ENCODE measurements at regions not wholly inside any gene's neighbourhood (a gene's known extent, or its start where the extent isn't known, plus 50 kb on each side); places are given as distances from the start of the nearest gene placed in this dataset.

DNA sequence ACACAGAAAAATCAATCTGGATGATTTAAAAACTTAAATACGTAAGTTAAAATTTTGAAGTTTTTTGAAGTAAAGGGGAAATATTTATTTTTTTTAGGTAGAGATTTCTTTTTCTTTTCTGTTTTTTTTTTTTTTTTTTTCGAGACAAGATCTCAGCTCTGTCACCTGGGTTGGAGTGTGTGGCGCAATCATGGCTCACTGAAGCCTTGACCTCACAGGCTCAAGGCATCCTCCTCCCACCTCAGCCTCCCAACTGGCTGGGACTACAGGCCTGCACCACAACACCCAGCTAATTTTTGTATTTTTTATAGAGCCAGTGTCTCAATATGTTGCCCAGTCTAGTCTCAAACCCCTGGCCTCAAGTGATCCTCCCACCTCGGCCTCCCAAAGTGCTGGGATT lies 120.4 kb upstream of the CLDN10 start:
- intact Hi-C loops (cut with DNase I; ENCODE audit: low total_unique reads), result no loop called here
- Histone ChIP-seq H3K4me1 (no peaks in the 10 kb centered on the region), H3K27me3 (no peaks in the 10 kb centered on the region), H3K27ac (no peak overlapping the region), H3K9me3 (no peaks in the 10 kb centered on the region), H3K4me3 (no peak overlapping the region), H3K36me3 (ENCODE audit: low read depth, missing control alignments) (no peaks in the 10 kb centered on the region)
- TF ChIP-seq, protein P1, sequence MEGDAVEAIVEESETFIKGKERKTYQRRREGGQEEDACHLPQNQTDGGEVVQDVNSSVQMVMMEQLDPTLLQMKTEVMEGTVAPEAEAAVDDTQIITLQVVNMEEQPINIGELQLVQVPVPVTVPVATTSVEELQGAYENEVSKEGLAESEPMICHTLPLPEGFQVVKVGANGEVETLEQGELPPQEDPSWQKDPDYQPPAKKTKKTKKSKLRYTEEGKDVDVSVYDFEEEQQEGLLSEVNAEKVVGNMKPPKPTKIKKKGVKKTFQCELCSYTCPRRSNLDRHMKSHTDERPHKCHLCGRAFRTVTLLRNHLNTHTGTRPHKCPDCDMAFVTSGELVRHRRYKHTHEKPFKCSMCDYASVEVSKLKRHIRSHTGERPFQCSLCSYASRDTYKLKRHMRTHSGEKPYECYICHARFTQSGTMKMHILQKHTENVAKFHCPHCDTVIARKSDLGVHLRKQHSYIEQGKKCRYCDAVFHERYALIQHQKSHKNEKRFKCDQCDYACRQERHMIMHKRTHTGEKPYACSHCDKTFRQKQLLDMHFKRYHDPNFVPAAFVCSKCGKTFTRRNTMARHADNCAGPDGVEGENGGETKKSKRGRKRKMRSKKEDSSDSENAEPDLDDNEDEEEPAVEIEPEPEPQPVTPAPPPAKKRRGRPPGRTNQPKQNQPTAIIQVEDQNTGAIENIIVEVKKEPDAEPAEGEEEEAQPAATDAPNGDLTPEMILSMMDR (IDR thresholded peaks at IDR 0.05), result no peak
- no peak for TF ChIP-seq POLR2A (IDR thresholded peaks at IDR 0.05)
- 78 to 85% methylated on average over 4 of the region's 4 CpGs for WGBS, 2 donors
- DNase-seq, result no peak

DNA sequence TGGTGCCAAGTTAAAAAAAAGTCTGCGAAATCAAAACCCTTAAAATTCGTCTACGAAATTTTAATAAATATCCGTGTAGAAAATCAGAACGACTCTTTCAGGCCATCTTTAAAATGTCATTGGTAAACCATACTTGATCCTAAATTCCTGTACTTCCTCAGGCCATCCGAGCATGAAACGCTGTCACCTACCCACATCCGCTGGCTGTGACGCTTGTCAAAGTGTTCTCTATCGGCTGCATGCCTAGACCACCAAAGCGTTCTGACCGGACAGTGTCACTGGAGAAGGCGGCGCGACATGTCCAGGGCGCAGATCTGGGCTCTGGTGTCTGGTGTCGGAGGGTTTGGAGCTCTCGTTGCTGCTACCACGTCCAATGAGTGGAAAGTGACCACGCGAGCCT lies 119.0 kb upstream of the CLDN10 start:
- H3K36me3 ChIP-seq (ENCODE audit: low read depth, missing control alignments), result no peaks in the 10 kb centered on the region
- 59 to 81% methylated on average over 21 of the region's 21 CpGs for WGBS, 2 donors
- no peak overlapping the region for H3K27ac ChIP-seq
- H3K9me3 ChIP-seq, result no peaks in the 10 kb centered on the region
- no peak for DNase-seq
- no peaks in the 10 kb centered on the region for H3K27me3 ChIP-seq
- intact Hi-C loops (cut with DNase I; ENCODE audit: low total_unique reads), result no loop called here
- no peak overlapping the region for H3K4me3 ChIP-seq
- H3K4me1 ChIP-seq, result no peaks in the 10 kb centered on the region
- TF ChIP-seq POLR2A (IDR thresholded peaks at IDR 0.05), result no peak
- TF ChIP-seq, protein P1 (IDR thresholded peaks at IDR 0.05), result no peak

DNA sequence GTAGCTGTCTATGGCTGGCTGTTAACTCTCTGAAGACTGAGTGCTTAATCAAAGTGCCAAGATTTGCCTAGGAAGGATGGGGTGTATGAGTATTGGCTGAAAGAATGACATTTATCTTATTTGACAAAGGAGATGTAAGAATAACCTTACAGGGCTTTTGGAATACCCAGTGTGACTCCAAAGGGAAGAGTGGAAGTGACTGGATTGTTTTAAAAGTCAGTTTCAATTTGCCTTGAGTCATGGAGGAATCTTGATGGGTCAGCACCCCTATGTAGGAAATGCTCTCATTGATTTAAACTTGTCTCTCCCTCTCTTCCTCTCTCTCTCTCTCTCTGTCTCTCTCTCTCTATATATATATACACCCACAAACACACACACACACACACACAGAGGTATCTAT lies 118.4 kb upstream of the CLDN10 start:
- Histone ChIP-seq H3K4me3 (no peak overlapping the region), H3K36me3 (ENCODE audit: low read depth, missing control alignments) (no peaks in the 10 kb centered on the region), H3K9me3 (no peaks in the 10 kb centered on the region), H3K4me1 (no peaks in the 10 kb centered on the region), H3K27ac (no peak overlapping the region), H3K27me3 (no peaks in the 10 kb centered on the region)
- intact Hi-C loops (cut with DNase I; ENCODE audit: low total_unique reads), result no loop called here
- no peak for DNase-seq
- TF ChIP-seq POLR2A (IDR thresholded peaks at IDR 0.05), result no peak
- TF ChIP-seq, protein P1 (IDR thresholded peaks at IDR 0.05), result no peak

DNA sequence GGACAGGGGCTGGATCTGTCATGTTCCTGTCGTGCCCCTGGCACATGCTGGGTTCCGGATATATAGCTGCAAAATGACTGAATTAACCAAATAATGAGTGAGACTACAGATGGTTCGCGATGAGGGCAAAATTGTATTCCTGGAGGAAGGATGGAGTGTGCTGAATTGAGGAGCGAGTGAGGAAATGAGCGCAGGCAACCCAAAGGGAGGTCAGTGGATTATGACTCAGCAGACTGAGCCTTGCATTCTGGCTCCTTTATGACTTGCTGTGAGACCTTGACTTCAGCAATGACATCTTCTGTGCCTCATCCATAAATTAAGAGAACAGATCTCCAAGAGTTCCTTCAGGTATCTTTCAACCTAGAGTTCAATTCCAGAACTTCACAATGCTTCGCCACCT lies 115.0 kb upstream of the CLDN10 start:
- Histone ChIP-seq H3K9me3 (no peaks in the 10 kb centered on the region), H3K27me3 (no peaks in the 10 kb centered on the region), H3K36me3 (ENCODE audit: low read depth, missing control alignments) (no peaks in the 10 kb centered on the region), H3K4me3 (no peak overlapping the region), H3K4me1 (no peaks in the 10 kb centered on the region), H3K27ac (no peak overlapping the region)
- DNase-seq, result no peak
- 91 to 95% methylated on average over 7 of the region's 7 CpGs for WGBS, 2 donors
- intact Hi-C loops (cut with DNase I; ENCODE audit: low total_unique reads), result no loop called here
- TF ChIP-seq, protein P1 (IDR thresholded peaks at IDR 0.05), result no peak
- no peak for TF ChIP-seq POLR2A (IDR thresholded peaks at IDR 0.05)

DNA sequence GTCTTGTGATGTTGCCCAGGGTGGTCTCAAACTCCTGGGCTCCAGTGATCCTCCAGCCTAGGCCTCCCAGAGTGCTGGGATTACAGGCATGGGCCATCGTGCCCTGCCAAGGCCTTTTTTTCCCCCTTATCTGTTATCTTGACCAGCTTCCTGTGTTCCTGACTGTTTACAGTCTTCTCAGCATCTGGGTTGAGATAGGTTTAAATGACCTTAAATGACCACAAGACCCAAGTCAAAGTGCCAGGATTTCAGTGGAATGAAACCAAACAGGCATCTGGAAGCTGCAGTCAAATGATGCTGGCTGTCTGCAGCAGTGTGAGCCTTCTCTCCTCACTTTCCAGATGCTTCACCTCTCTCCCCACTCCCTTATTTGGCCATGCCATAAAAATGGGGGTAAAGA lies 114.2 kb upstream of the CLDN10 start:
- Histone ChIP-seq H3K9me3 (no peaks in the 10 kb centered on the region), H3K27ac (no peak overlapping the region), H3K4me3 (no peak overlapping the region), H3K36me3 (ENCODE audit: low read depth, missing control alignments) (no peaks in the 10 kb centered on the region), H3K27me3 (no peaks in the 10 kb centered on the region), H3K4me1 (no peaks in the 10 kb centered on the region)
- TF ChIP-seq, protein P1 (IDR thresholded peaks at IDR 0.05), result no peak
- TF ChIP-seq POLR2A (IDR thresholded peaks at IDR 0.05), result no peak
- DNase-seq, result no peak
- 45 to 47% methylated on average over 1 of the region's 1 CpG for WGBS, 2 donors
- intact Hi-C loops (cut with DNase I; ENCODE audit: low total_unique reads), result no loop called here

Data from testis (tissue), 2 donors.